Uterus (tissue), 2 donors: ENCODE measurements at regions not wholly inside any gene's neighbourhood (a gene's known extent, or its start where the extent isn't known, plus 50 kb on each side); places are given as distances from the start of the nearest gene placed in this dataset.

ENCODE experiments used
- POLR2A ChIP-seq, 2 donors: fragments of 450-650 bp; IDR thresholded peaks; one replicate each; pipeline ENCODE4 v1.6.1; 2016; ENCODE audit warnings: antibody characterized with exemption in 2 of 2, mild to moderate bottlenecking in 1 of 2, moderate library complexity in 1 of 2
- TF ChIP-seq, protein P1 (sequence below), 4 experiments: fragments of 200-600 bp in 2 of 4; fragments of 450-650 bp in 2 of 4; sonication (generic) in 2 of 4; IDR thresholded peaks; one replicate each; pipeline ENCODE4 v1.5.1; 2016 to 2019; ENCODE audit warnings: antibody characterized with exemption in 4 of 4, mild to moderate bottlenecking in 2 of 4, moderate library complexity in 1 of 4

DNA sequence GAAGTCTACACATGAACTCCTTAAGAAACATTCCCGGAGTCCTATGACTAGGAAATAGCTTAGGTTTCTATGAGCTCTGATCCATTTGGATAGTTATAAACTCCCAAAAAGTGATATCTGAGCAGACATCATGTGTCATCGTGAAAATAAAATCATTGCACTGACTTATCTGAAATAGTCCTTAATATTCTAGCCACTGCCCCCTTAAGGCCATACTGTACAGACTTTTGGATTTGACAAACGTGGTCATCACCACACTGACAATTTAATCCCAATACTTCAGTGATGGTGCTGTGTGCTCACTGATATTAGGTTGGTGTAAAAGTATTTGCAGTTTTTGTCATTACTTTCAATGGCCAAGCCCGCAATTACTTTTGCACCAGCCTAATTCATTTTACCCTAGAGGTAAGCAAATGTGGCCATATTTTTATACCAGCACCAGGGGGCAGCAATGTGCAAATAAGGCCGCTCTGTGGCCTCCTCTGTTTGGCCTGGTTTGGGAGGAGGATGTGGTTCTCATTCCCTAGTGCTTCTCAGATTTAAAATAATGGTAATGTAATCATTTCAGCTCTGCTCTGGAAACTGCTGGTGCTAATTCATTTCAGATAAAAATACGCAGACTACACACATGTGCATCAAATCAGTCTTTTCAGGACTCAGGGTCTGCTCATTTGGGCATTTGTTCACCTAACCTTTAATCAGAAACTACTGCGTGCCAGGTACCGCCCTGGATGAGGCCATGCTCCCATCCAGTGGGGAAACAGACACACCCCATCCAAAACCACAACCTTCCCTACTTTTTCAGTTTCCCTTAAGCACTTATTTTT is 196.4 kb upstream of the C1QTNF7 start:
- TF ChIP-seq, protein P1, sequence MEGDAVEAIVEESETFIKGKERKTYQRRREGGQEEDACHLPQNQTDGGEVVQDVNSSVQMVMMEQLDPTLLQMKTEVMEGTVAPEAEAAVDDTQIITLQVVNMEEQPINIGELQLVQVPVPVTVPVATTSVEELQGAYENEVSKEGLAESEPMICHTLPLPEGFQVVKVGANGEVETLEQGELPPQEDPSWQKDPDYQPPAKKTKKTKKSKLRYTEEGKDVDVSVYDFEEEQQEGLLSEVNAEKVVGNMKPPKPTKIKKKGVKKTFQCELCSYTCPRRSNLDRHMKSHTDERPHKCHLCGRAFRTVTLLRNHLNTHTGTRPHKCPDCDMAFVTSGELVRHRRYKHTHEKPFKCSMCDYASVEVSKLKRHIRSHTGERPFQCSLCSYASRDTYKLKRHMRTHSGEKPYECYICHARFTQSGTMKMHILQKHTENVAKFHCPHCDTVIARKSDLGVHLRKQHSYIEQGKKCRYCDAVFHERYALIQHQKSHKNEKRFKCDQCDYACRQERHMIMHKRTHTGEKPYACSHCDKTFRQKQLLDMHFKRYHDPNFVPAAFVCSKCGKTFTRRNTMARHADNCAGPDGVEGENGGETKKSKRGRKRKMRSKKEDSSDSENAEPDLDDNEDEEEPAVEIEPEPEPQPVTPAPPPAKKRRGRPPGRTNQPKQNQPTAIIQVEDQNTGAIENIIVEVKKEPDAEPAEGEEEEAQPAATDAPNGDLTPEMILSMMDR (IDR thresholded peaks at IDR 0.05), result peak; percentile 75 to 83 (median 78)
- TF ChIP-seq POLR2A (IDR thresholded peaks at IDR 0.05), result no peak
